DMS 273 (cell line): ENCODE measurements at regions not wholly inside any gene's neighbourhood (a gene's known extent, or its start where the extent isn't known, plus 50 kb on each side); places are given as distances from the start of the nearest gene placed in this dataset.
A peak's percentile ranks its signal among the peaks of the same experiment; 100 is the strongest.

Source experiments
- DNase-seq: peaks from one replicate; lab custom pipeline; 2025; ENCODE audit not compliant: unreplicated experiment; lab: John Stamatoyannopoulos, UW

DNA sequence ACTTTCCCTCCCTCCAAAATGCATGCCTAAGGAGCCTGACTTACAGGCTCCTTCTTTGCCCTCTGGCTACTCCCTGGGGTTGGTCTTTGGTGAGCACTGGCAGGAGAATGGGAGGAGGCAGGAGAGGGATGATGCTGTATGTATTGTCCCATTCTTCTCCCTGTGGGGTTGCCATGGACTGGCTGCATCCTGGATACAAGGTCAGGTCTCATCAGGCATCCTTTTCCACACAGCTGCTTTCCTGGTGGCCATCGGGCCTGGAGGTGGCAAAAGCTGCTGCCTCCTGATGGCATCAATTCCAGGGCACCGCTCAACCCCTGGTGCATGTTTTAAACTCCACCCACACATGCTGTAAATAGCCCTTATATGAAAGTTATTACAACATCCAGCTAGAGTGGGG lies 257.2 kb downstream of the ETS1 start:
- no peak for DNase-seq

DNA sequence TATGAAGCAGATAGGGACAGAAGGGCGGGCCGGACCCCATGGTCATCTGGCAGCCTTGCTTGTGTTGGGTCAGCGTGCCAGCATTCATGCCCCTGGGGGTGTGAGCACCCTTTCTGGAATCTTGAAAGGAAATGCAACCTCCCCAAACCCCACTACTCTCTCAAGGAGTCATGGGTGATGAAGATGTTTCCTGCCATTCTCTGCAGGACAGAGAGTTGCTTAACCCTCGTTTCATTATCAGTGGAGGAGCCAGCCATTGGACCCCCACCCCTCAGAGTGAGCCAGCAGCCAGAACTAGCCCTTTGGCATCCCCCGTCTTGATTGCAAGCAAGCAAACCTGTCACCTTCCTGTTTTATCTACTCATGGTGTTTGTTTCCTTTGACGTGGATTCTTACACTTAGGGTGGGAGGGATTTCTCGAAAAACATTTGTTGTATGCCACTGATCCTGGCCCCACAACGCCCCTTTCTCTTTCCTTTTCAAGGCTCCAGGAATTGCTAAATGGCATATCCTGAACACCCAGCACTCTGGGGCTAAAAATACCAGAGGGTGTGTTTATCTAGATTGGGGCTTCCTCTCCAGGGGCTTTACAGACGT lies 258.3 kb downstream of the ETS1 start:
- no peak for DNase-seq

DNA sequence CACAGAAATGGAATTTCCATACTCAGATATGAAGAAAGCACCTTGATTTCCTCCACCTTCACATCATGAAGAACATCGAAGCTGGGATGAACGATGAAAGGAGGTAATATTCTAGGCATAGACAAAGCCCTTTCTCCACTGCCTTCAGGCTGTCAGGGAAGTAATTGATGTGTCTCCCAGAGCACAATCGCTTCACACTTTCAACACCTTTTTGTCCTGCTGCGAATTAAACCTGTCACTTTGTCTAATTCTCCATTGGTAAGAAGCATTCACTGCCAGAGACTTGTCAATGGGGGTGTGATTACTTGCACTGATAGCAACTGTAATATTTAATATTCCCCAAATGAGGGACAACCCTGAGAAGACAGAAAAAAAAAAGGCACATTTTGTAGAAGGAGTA lies 260.1 kb downstream of the ETS1 start:
- DNase-seq, result no peak

GRCh38 chr11:128326791-128327190 lies 260.6 kb downstream of the ETS1 start:
- no peak for DNase-seq

GRCh38 chr11:128324531-128325141 lies 262.7 kb downstream of the ETS1 start:
- DNase-seq, result no peak

- DNase-seq, result no peak
Observed at GRCh38 chr11:128324051-128324481, 263.3 kb downstream of the ETS1 start.

DNA sequence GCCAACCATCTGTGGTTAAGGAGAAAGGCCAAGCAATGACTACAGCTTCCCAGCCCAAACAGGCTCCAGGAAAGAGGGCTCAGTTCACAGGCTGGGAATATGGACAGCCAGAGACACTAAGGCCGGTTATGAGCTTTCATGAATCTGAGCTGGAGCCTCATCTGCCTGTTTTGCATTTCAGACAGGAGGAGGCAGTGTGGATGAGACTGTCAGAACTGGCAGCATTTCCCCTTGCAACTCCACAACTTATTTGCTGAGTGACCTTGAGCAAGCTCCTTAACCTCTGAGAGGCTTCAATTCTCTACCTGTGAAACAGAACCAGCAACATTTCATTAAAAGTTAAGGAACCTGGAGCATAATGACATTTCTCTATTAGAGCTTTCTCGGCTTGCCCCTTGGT lies 264.0 kb downstream of the ETS1 start:
- peak; percentile 2 for DNase-seq

DNA sequence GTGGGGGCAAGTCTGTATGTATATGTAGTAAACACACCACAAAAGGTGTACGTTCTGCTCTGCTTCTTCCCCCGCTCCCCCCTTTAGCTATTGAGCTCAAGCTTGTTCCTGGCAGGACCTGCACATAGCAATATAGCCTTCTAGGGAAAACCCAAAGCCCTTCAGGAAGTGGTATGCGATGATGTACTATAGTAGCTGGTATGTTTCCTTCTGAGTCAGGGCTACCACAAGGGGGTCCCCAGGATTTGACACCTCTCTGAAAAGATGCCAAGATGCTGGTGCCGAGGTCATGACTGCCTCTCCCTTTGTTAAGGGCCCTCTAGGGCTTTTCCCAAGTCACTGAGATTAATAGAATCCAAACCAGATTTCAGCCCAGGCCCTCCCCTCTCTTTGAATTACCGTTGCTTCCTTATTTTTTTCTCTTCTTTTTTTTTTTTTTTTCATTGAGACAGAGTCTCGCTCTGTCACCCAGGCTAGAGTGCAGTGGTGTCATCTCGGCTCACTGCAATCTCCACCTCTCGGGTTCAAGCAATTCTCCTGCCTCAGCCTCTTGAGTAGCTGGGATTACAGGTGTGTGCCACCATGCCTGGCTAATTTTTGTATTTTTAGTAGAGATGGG lies 268.4 kb downstream of the ETS1 start:
- no peak for DNase-seq

DNA sequence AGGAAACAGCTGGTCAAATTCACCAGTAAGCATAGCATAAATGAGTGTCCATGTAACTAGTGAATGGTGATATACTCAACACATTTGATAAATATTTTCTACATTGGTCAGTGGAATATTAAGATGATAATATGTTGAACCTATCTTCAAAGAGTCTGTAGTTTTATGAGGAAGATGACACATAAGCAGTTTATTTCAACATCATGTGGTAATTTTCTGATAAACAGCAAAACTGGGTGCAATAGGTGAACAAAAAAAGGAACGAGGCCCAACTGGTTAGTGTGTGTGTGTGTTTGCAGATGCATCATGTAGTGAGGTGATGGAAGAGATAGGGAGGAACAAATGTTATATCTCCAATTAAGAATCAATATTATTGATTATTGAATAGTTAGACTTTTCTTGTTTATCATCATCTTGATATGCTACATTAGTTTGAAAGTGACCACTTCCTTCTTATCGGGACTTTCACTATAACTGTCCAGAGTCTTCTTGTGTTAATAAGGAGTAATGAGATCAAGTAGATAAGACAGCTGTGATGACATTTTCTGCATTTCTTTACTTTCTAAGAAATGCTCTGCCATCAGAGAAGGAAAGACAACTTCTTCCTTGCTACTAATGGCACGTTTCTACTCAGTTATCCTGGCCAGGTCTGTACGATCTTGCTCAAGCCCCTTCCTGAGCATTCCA lies 270.7 kb downstream of the ETS1 start:
- no peak for DNase-seq

GRCh38 chr11:128315933-128316332 lies 271.4 kb downstream of the ETS1 start:
- DNase-seq, result no peak

DNA sequence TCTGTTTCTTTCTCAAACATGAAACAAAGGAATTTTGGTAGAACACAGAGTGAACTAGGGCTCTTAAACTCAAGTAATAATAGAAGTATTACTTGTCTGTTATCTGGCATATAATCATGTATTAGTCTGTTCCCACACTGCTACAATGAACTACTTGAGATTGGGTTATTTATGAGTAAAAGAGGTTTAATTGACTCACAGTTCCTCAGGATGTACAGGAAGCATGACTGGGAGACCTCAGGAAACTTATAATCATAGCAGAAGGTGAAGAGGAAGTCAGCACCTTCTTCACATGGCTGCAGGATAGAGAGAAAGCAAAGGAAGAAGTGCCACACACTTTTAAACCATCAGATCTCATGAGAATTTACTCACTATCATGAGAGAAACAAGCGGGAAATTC lies 273.4 kb downstream of the ETS1 start:
- no peak for DNase-seq

DNA sequence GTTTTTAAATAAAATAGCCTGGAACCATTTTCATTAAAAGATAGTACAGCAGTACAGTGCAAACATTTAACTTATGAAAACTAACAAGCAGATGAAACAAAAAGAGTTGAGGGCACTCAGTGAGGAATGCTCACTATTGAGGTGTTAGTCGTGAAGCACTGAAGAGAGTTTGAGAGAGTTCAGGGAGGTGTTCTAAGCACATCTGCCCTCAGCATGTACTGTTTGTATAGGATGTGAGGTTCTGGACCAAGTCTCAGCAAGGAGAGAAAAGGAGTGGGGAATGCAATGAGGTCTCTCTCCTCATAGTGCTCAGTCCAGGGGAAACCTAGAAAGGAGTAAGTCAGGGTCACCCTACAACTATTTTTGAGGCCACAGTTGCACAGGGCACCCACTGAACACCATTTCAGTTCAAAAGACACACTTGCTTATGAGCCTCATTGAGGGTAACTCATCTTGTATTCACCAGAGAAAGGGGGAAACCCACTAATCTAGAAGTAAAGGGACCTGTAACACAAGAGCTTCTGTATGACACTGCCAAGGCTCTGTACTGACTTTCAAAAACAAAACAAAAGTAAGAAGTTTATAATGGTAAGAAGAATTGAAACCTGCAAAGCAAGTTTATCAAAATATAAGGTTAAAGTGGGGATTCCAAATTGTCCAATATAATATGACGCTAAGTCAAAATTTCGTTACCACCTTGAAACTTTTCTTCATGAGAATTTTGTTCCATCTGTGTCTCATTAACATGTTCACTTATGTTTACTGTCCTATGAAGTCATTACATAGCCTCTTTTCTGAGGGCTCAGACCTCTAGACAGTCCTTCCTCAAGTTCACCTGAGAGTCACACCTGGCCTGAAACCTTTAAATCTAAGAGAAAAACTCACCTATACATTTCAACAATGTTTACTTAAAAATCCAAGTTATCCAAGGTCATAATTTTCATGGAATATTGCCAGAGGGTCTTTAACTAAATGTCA lies 275.3 kb downstream of the ETS1 start:
- DNase-seq, result no peak

- no peak for DNase-seq
Observed at GRCh38 chr11:128310676-128311445, 276.5 kb downstream of the ETS1 start.

DNA sequence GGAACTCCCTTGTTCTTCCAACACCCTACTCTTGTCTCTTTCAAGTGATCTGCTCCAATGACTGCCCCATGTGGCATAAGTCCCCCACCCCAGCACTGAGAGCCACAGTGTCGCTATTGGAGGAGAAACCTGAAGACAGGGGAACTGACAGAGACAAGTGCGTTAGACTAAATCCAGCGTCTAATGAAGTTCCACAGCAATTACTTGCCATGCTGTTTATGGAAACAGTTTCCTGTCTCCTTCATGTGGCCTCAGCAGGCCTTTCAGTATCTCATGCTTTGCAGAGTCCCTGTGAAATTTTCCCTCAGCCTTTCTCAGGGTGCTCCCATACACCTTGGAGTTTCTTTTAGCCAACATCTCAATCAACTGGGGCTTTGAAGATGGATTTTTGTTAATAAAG lies 277.4 kb downstream of the ETS1 start:
- no peak for DNase-seq

DNA sequence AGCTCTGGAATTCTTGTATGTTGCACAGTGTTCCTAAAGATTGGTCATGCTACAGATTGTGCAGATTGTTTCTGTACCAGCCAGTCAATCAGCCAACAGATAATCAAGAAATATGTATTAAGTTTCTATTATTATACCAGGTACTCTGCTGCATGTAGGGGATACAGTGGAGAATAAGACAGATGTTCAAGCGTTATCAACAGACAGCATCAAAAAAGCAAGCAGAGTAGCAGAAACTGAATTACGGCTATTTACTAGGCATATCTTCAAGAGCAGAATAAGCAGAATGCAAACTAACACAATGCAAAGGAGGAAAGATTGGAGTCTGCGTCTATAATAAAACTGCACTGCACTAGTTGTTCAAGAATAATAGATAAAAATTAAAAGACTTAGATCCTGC lies 278.6 kb downstream of the ETS1 start:
- DNase-seq, result no peak

DNA sequence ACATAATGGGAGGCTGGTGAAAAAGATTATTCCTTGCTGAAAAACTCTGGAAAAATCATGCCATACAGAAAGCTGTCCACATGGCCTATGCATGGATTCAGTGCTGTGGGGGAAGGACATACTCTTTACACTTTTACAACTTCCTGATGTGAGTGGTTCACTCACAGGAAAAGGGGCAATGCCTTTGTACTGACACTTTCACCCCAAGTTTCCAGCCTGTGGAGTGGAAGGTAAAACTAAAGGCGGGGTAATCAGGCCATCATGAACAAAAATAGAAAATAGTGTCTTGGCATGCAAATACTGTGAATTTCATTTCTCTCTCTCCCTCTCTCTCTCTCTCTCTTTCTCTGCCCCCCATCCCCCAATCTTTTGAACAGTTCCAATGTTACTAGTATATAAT lies 281.8 kb downstream of the ETS1 start:
- DNase-seq, result no peak

DNA sequence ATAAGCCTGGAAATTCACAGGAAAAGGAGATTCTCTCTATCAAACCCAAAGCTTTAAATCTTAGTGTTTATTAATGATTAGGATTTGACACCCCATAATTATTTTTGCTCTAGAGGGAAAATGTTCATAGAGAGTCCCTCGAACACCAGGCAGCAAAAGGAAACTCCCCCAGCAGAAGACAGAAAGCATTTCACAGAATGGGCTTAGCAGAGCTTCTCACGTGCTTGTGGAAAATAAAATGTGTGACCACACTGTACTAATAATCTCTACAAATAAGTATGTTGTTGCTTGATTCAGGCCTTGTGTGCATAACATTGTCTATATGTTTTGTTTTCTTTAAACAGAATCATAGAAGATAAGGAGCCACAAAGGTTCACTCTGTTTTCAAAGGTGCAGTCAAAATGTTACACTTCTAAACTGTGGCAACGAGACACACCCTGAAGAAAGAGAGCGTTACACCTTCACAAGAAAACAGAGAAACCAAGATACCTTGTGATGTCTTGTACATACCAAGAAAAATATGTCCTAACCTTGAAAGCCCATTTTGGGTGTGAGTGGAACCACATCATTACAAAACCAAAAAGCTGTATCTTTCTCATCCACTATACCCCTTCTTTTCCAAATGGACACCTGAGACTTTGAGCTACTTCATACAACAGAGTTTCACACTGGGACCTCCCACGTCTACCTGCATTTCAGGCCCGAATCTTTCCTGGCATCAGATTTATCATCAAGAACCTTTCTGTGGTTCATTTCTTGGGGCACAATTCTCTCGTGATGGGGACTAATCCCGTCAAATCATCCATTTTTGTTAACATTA lies 282.5 kb downstream of the ETS1 start:
- no peak for DNase-seq

- no peak for DNase-seq
Observed at GRCh38 chr11:128304116-128304515, 283.2 kb downstream of the ETS1 start.

DNA sequence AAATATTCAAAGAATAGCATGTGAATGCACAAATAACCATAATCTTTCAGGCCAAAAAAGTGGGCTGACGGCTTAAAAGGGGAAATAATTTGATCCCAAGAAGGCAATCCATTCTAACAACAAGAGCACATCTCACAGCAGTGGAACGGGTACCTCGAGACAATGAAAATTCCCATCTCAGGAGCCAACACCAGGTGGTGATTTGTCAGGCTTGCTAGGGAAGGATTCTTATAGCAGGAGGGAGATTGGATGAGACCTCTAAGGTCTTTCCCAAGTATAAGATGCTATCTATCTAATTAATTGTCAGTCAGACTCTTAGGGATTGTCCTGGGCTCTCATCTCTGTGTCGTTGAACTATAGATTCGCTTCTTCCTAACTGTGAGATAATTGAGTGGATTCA lies 284.0 kb downstream of the ETS1 start:
- no peak for DNase-seq
